GM12891 (cell line): ENCODE measurements at regions not wholly inside any gene's neighbourhood (a gene's known extent, or its start where the extent isn't known, plus 50 kb on each side); places are given as distances from the start of the nearest gene placed in this dataset.

Source experiments
- PAX5 ChIP-seq: IDR thresholded peaks from 2 replicates; pipeline ENCODE4 v1.6.1; 2011; ENCODE audit warnings: low read length, moderate library complexity, mild to moderate bottlenecking; ENCODE audit not compliant: insufficient read depth, severe bottlenecking
- POLR2A ChIP-seq: IDR thresholded peaks from 2 replicates; pipeline ENCODE4 v1.6.1; 2011; ENCODE audit warnings: low read depth, low read length, control low read depth
- POLR2AphosphoS5 ChIP-seq: IDR thresholded peaks from 2 replicates; pipeline ENCODE4 v1.6.1; 2011; ENCODE audit warnings: low read depth, low read length, control low read depth
- POU2F2 ChIP-seq: IDR thresholded peaks from 2 replicates; pipeline ENCODE4 v1.6.1; 2011; ENCODE audit warnings: low read depth, mild to moderate bottlenecking, control low read depth, low read length, moderate library complexity
- SPI1 ChIP-seq: IDR thresholded peaks from 2 replicates; pipeline ENCODE4 v1.6.1; 2011; ENCODE audit warnings: low read depth, low read length, control low read depth
- TAF1 ChIP-seq: IDR thresholded peaks from 2 replicates; pipeline ENCODE4 v1.6.1; 2011; ENCODE audit warnings: low read depth, low read length, control low read depth

- TF ChIP-seq POLR2AphosphoS5 = no peak
- TF ChIP-seq POLR2A = no peak
- no peak for TF ChIP-seq PAX5
- TF ChIP-seq TAF1 = no peak
- no peak for TF ChIP-seq SPI1
- TF ChIP-seq POU2F2 = no peak
Measured at GRCh38 chr3:162073422-162073975, 576.9 kb downstream of the OTOL1 start.
